B cell (primary cell): ENCODE measurements at regions not wholly inside any gene's neighbourhood (a gene's known extent, or its start where the extent isn't known, plus 50 kb on each side); places are given as distances from the start of the nearest gene placed in this dataset.

Experiments used
- CTCF ChIP-seq: fragments of 200-600 bp; IDR thresholded peaks from one replicate; pipeline ENCODE4 v1.8.0; 2022; ENCODE audit warnings: antibody characterized with exemption, mild to moderate bottlenecking
- EZH2 ChIP-seq: IDR thresholded peaks from 2 replicates; pipeline ENCODE4 v1.6.1; 2012; ENCODE audit warnings: borderline replicate concordance, low read depth, mild to moderate bottlenecking, moderate library complexity, low read length; ENCODE audit not compliant: insufficient read depth, poor library complexity, severe bottlenecking

DNA sequence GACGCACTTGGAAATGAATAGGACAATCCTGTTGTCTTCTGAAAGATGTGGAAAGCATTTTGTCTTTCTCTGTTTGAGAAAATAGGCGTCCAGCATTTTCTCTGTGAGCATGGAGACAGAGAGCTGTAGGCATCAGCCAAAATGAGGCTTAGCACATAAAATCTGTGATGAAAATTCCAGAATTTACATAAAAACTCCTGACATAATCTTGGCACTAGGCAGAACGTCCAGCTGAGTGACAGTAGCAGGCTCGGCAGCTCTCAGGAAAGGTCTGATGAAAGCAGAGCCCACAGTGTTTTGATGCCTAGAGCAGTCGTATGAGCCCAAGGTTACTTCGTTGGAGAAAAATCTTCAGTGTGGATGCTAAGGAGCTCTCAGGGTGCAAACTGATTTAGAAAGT, 543.3 kb upstream of the MAP3K7 start:
- TF ChIP-seq CTCF: no peak
- no peak for TF ChIP-seq EZH2
